Activated naive CD4-positive, alpha-beta T cell treated with anti-CD3 and anti-CD28 coated beads, Interleukin-2, amount 50 U/mL, for 24 hours (primary cell): ENCODE measurements at regions not wholly inside any gene's neighbourhood (a gene's known extent, or its start where the extent isn't known, plus 50 kb on each side); places are given as distances from the start of the nearest gene placed in this dataset.

Experiments used
- H3K27ac Mint-ChIP-seq: one replicate; pipeline ENCODE4 v1.8.0; 2021; ENCODE audit warnings: mild to moderate bottlenecking, mixed read lengths
- H3K27me3 Mint-ChIP-seq: one replicate; pipeline ENCODE4 v1.8.0; 2021; ENCODE audit warnings: mixed read lengths
- H3K36me3 Mint-ChIP-seq: one replicate; pipeline ENCODE4 v1.8.0; 2021; ENCODE audit warnings: mixed read lengths
- H3K4me1 Mint-ChIP-seq: one replicate; pipeline ENCODE4 v1.8.0; 2021; ENCODE audit warnings: mixed read lengths
- H3K4me3 Mint-ChIP-seq: one replicate; pipeline ENCODE4 v1.8.0; 2021; ENCODE audit warnings: mild to moderate bottlenecking, mixed read lengths
- H3K9me3 Mint-ChIP-seq: one replicate; pipeline ENCODE4 v1.8.0; 2021; ENCODE audit warnings: mixed read lengths

DNA sequence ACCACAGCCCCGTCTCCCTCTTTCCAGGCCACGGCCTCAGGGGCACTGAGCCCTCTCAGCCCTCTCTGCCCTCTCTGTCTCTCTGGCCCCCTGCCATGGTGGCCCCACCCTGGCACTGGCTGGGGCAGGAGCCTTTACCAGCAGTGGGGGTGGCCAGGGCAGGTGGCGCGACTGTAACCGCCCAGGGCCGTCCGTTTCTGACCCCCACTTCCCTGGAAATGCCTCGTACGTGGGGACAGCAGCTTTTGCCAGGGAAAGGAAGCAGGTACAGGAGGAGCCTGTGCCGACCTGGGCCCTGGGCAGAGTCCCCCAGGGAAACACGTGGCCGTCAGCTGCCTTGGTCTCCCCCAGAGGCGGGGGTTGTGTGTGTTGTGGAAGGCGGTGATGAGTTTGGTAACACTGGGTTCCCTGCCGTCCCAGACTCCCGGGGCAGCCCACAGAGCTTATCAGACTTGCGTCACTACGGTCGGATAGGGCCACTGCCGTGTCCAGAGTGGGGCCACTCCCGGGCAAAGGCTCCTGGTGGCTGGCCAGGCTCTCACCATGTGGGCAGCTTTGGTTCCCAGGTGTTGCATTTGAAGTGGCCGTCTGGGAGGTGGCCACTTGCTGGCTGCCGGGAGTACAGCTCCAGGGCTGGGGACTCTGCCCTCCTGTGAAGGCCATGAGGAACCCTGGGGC is 249.3 kb upstream of the CIBAR2 start:
- no peaks in the 10 kb centered on the region for H3K4me1 Mint-ChIP-seq
- no peaks in the 10 kb centered on the region for H3K36me3 Mint-ChIP-seq
- no peak overlapping the region for H3K27ac Mint-ChIP-seq
- no peaks in the 10 kb centered on the region for H3K27me3 Mint-ChIP-seq
- H3K9me3 Mint-ChIP-seq: no peaks in the 10 kb centered on the region
- no peak overlapping the region for H3K4me3 Mint-ChIP-seq

DNA sequence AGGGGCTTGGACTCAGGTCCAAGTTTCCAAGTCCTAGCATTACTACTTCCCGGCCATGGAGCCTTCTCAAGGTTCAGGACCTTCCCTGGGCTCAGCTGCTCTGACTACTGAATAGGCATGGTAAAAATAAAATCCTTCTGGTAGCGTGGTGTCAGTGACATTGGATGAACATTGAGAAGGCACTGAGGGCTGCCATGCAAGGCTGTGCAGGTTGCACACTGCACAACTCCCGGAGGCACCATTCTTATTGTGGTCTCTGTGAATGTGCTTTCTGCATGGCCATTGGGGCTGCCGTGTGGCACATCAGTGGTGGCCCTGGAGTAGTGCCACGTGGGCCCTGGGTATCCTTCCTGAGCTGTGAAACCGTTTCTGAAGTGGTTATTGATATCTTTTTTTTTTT is 250.2 kb upstream of the CIBAR2 start:
- Mint-ChIP-seq H3K36me3 (no peaks in the 10 kb centered on the region), H3K27ac (no peak overlapping the region), H3K27me3 (no peaks in the 10 kb centered on the region), H3K4me1 (no peaks in the 10 kb centered on the region), H3K9me3 (no peaks in the 10 kb centered on the region), H3K4me3 (no peak overlapping the region)

- H3K4me3 Mint-ChIP-seq: no peak overlapping the region
- no peak overlapping the region for H3K27ac Mint-ChIP-seq
- H3K27me3 Mint-ChIP-seq: no peaks in the 10 kb centered on the region
- no peaks in the 10 kb centered on the region for H3K36me3 Mint-ChIP-seq
- no peaks in the 10 kb centered on the region for H3K9me3 Mint-ChIP-seq
- H3K4me1 Mint-ChIP-seq: no peaks in the 10 kb centered on the region
Measured at GRCh38 chr16:85363427-85363826, 249.7 kb upstream of the GSE1 start.

DNA sequence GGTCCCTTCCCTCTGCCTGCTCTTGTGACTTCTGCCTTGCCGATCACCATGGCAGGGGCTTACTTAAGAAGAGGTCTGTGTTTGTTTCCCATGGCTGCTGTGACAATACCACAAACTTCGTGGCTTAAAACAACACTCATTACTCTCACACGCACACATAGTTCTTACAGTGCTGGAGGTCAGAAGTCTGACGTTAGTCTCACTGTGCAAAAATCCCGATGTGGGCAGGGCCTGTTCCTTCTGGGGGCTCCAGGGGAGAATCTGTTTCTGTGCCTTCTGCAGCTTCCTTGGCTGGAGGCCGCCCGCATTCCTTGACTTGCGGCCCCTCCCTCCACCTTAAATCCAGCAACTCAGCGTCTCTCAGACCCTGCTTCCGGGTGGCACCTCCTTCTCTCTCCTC is 249.2 kb upstream of the GSE1 start:
- H3K36me3 Mint-ChIP-seq: no peaks in the 10 kb centered on the region
- no peaks in the 10 kb centered on the region for H3K9me3 Mint-ChIP-seq
- H3K27me3 Mint-ChIP-seq: no peaks in the 10 kb centered on the region
- no peak overlapping the region for H3K4me3 Mint-ChIP-seq
- no peak overlapping the region for H3K27ac Mint-ChIP-seq
- no peaks in the 10 kb centered on the region for H3K4me1 Mint-ChIP-seq

DNA sequence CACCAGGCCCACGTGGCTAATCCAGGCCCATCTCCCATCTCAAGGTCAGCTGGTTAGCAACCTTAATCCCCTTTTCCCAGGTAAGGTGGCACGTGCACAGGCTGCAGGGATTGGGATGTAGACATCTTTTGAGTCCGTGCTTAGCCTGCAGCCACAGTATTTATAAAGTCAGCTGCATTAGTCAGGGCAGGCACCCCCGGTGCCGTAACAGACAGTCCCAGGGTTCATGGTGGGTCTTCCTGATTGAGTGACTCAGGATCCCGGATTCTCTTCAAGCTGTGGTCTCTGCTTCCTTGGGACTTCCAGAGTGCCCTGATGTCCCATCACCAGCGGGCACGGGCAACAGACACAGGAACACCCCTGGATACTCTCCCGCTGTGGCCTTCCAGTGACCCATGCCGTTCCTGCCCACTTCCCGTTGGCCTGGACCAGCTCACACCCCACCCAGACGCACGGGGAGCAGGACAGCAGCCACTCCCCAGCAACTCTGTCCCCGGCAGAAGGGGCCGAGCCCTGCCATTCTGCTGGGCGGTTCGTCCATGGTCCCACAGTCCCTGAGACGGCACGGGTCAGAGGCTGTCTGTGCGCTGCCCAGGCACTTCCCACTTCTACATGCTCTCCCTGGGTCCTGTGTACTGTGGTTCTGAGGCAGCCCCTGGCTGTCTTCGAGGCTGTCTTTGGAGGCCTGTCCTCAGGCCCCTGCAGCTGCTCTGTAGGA is 248.6 kb upstream of the GSE1 start:
- H3K36me3 Mint-ChIP-seq: no peaks in the 10 kb centered on the region
- H3K27ac Mint-ChIP-seq: no peak overlapping the region
- no peaks in the 10 kb centered on the region for H3K4me1 Mint-ChIP-seq
- no peaks in the 10 kb centered on the region for H3K9me3 Mint-ChIP-seq
- no peaks in the 10 kb centered on the region for H3K27me3 Mint-ChIP-seq
- H3K4me3 Mint-ChIP-seq: no peak overlapping the region

DNA sequence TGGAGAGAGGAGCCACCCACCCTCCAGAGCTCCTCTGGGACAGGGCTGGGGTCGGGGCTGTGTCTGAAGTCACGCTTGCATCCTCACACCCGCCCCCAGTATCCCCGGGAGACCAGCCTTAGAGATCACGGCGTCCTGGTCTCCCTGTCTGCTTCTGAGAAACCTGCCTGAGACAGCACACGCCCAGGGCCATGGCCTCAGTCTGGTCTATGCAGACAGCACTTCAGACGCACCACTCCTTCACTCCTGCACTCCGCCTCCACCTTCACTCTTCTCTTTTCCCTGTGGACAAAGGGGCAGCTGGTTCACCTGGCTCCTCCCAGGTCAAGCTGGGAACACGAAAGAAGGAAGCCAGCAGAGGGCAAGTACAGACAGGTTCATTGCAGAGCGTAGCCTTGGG is 248.0 kb upstream of the GSE1 start:
- Mint-ChIP-seq H3K9me3 (no peaks in the 10 kb centered on the region), H3K27me3 (no peaks in the 10 kb centered on the region), H3K4me1 (no peaks in the 10 kb centered on the region), H3K36me3 (no peaks in the 10 kb centered on the region), H3K27ac (no peak overlapping the region), H3K4me3 (no peak overlapping the region)

- Mint-ChIP-seq H3K9me3 (no peaks in the 10 kb centered on the region), H3K36me3 (no peaks in the 10 kb centered on the region), H3K4me1 (no peaks in the 10 kb centered on the region), H3K4me3 (no peak overlapping the region), H3K27ac (no peak overlapping the region), H3K27me3 (no peaks in the 10 kb centered on the region)
Measured at GRCh38 chr16:85366031-85366763, 246.9 kb upstream of the GSE1 start.

DNA sequence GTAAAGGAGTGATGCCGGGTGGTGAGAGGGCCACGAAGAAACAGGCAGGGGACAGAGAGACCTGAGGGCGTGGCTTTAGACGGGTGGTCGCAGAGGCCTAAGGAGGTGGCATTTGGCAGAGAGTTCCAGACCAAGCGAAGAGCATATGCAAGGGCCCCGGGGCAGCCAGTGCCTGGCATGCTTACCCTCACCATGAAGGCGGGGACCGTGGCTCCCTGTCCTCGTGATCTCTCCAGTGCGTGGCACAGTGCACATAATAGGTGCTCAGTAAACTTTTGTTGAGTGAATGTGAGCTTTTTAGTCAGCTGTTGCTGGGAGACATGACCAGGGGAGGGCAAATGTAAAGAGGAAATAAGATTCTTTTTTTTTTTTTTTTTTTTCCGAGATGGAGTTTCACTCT is 245.6 kb upstream of the GSE1 start:
- H3K4me1 Mint-ChIP-seq: no peaks in the 10 kb centered on the region
- H3K9me3 Mint-ChIP-seq: no peaks in the 10 kb centered on the region
- H3K4me3 Mint-ChIP-seq: no peak overlapping the region
- no peak overlapping the region for H3K27ac Mint-ChIP-seq
- no peaks in the 10 kb centered on the region for H3K27me3 Mint-ChIP-seq
- no peaks in the 10 kb centered on the region for H3K36me3 Mint-ChIP-seq

GRCh38 chr16:85369060-85369459 is 244.1 kb upstream of the GSE1 start:
- Mint-ChIP-seq H3K4me3 (no peak overlapping the region), H3K27ac (no peak overlapping the region), H3K4me1 (no peaks in the 10 kb centered on the region), H3K27me3 (no peaks in the 10 kb centered on the region), H3K36me3 (no peaks in the 10 kb centered on the region), H3K9me3 (no peaks in the 10 kb centered on the region)

- no peak overlapping the region for H3K27ac Mint-ChIP-seq
- H3K36me3 Mint-ChIP-seq: no peaks in the 10 kb centered on the region
- H3K4me1 Mint-ChIP-seq: no peaks in the 10 kb centered on the region
- H3K9me3 Mint-ChIP-seq: no peaks in the 10 kb centered on the region
- no peak overlapping the region for H3K4me3 Mint-ChIP-seq
- H3K27me3 Mint-ChIP-seq: no peaks in the 10 kb centered on the region
Measured at GRCh38 chr16:85369741-85370528, 243.2 kb upstream of the GSE1 start.

DNA sequence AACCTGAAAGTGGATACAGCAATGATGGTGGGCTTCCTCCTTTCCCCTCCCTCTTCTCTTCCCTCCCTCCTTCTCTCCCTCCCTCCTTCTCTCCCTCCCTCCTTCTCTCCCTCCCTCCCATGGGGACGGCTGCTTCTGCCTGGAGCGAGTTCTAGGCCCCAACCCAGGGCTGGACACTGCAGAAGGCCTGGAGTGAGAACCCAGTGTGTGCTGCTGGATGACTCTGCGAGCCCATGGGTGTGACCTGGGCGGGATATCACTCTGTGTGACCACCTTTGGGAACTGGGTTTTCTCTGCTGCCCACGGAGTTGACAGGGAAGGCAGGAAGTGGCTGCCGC is 242.6 kb upstream of the GSE1 start:
- no peaks in the 10 kb centered on the region for H3K4me1 Mint-ChIP-seq
- H3K27me3 Mint-ChIP-seq: no peaks in the 10 kb centered on the region
- H3K9me3 Mint-ChIP-seq: no peaks in the 10 kb centered on the region
- H3K27ac Mint-ChIP-seq: no peak overlapping the region
- no peaks in the 10 kb centered on the region for H3K36me3 Mint-ChIP-seq
- no peak overlapping the region for H3K4me3 Mint-ChIP-seq

- Mint-ChIP-seq H3K36me3 (no peaks in the 10 kb centered on the region), H3K4me1 (no peaks in the 10 kb centered on the region), H3K27ac (no peak overlapping the region), H3K4me3 (no peak overlapping the region), H3K27me3 (no peaks in the 10 kb centered on the region), H3K9me3 (no peaks in the 10 kb centered on the region)
Measured at GRCh38 chr16:85370881-85371651, 242.1 kb upstream of the GSE1 start.

DNA sequence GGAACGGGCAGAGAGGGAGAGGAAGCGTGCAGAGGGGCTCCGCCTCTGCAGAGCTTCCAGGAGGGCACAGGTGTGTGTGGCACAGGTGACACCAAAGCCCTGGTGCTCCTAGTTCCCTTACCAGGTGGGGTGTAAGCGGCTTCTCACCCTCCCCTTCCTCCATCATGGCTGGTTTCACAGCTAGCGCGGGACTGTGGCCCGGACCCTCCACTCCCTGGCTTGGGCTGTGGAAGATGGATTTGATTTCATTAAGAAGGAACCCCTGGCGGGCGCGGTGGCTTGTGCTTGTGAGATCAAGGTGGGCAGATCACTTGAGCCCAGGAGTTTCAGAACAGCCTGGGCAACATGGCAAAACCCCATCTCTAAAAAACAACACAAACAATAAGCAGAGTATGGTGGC is 241.2 kb upstream of the GSE1 start:
- H3K4me1 Mint-ChIP-seq: no peaks in the 10 kb centered on the region
- no peak overlapping the region for H3K4me3 Mint-ChIP-seq
- no peaks in the 10 kb centered on the region for H3K27me3 Mint-ChIP-seq
- H3K9me3 Mint-ChIP-seq: no peaks in the 10 kb centered on the region
- H3K36me3 Mint-ChIP-seq: no peaks in the 10 kb centered on the region
- no peak overlapping the region for H3K27ac Mint-ChIP-seq

DNA sequence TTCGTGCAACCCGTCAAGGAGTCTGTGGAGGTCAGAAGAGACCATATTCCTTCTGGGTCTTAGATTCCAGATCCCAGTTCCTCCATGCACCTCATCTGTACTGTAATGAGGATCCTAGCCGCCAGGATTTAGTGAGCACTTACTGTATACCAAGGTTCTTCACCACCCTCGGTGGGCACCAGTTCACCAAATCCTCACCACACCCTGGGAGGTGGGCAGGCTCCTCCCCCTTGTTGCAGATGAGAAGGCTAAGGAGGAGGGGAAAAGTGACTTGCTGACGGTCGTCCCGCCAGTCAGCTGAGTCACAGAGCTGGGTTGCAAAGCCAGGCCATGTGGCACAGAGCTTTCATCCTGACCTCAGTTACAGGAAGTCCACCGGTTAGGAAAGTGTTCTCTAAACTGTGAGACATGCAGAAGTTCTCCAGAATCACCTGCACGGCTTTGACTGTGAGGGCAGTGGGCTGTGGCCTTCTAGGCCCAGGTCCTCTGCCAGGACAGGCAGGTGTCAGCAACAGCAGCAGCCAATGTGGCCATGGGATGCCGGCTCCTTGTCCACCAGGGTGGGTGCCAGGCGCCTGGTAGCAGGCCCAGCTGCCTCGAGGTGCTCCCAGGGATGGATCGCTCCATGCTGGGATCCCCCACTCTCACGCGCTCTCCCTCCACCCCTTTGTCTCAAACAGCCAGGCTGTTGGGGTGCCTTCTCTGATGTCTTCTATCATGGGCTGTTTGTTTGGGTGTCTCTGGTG is 240.3 kb upstream of the GSE1 start:
- Mint-ChIP-seq H3K27me3 (no peaks in the 10 kb centered on the region), H3K4me3 (no peak overlapping the region), H3K9me3 (no peaks in the 10 kb centered on the region), H3K4me1 (no peaks in the 10 kb centered on the region), H3K36me3 (no peaks in the 10 kb centered on the region), H3K27ac (no peak overlapping the region)
